ENCODE measurements at regions not wholly inside any gene's neighbourhood (a gene's known extent, or its start where the extent isn't known, plus 50 kb on each side); places are given as distances from the start of the nearest gene placed in this dataset.

DNA sequence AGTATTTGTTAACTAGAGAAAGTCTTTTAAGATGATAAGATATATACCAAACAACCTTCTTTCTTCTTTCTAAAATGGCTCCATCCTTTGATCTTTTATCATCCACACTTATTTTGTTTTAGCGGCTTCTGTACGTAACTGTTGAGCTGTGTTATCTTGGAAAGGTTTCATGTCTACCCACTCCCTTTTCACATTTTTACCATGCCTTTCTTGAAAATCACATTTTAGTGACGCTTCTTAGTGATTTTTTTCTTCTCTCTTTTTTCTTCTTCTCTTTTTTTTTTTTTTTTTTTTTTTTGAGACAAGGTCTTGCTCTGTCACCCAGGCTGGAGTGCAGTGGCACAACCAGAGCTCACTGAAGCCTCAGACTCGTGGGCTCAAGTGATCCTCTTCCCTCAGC lies 135.1 kb downstream of the CHIC2 start:
- TF ChIP-seq, protein P1, sequence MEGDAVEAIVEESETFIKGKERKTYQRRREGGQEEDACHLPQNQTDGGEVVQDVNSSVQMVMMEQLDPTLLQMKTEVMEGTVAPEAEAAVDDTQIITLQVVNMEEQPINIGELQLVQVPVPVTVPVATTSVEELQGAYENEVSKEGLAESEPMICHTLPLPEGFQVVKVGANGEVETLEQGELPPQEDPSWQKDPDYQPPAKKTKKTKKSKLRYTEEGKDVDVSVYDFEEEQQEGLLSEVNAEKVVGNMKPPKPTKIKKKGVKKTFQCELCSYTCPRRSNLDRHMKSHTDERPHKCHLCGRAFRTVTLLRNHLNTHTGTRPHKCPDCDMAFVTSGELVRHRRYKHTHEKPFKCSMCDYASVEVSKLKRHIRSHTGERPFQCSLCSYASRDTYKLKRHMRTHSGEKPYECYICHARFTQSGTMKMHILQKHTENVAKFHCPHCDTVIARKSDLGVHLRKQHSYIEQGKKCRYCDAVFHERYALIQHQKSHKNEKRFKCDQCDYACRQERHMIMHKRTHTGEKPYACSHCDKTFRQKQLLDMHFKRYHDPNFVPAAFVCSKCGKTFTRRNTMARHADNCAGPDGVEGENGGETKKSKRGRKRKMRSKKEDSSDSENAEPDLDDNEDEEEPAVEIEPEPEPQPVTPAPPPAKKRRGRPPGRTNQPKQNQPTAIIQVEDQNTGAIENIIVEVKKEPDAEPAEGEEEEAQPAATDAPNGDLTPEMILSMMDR (IDR thresholded peaks at IDR 0.05): no peak
- TF ChIP-seq EP300 (IDR thresholded peaks at IDR 0.05; ENCODE audit: borderline replicate concordance in 1 of 2, low read depth in 1 of 2, low read length in 1 of 2) (no peak), POLR2AphosphoS5 (IDR thresholded peaks at IDR 0.05; ENCODE audit: low read depth, low read length) (no peak), SMC3 (IDR thresholded peaks at IDR 0.05; ENCODE audit: low read depth, low read length) (no peak)
- TF ChIP-seq, protein P2, sequence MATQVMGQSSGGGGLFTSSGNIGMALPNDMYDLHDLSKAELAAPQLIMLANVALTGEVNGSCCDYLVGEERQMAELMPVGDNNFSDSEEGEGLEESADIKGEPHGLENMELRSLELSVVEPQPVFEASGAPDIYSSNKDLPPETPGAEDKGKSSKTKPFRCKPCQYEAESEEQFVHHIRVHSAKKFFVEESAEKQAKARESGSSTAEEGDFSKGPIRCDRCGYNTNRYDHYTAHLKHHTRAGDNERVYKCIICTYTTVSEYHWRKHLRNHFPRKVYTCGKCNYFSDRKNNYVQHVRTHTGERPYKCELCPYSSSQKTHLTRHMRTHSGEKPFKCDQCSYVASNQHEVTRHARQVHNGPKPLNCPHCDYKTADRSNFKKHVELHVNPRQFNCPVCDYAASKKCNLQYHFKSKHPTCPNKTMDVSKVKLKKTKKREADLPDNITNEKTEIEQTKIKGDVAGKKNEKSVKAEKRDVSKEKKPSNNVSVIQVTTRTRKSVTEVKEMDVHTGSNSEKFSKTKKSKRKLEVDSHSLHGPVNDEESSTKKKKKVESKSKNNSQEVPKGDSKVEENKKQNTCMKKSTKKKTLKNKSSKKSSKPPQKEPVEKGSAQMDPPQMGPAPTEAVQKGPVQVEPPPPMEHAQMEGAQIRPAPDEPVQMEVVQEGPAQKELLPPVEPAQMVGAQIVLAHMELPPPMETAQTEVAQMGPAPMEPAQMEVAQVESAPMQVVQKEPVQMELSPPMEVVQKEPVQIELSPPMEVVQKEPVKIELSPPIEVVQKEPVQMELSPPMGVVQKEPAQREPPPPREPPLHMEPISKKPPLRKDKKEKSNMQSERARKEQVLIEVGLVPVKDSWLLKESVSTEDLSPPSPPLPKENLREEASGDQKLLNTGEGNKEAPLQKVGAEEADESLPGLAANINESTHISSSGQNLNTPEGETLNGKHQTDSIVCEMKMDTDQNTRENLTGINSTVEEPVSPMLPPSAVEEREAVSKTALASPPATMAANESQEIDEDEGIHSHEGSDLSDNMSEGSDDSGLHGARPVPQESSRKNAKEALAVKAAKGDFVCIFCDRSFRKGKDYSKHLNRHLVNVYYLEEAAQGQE (IDR thresholded peaks at IDR 0.05; ENCODE audit: low read depth, low read length): no peak
